ENCODE measurements at regions not wholly inside any gene's neighbourhood (a gene's known extent, or its start where the extent isn't known, plus 50 kb on each side); places are given as distances from the start of the nearest gene placed in this dataset.

DNA sequence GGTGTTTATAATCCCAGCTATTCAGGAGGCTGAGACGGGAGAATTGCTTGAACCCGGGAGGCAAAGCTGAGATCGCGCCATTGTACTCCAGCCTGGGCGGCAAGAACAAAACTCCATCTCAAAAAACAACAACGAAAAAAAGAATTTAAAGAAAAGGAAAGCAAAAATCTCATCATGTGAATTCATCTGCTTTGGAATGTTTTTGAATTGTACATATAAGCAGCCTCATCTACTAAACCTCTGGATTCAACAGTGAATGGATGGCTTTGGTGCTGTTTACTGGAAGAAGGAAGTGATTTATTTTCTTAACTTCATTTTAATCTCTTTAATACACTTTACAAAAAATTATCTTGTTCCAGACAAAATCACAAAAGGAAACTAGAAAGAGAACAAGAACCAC lies 51.8 kb upstream of the PNRC1 start:
- WGBS, 2 donors = 90% methylated on average over 6 of the region's 6 CpGs
- no peaks in the 10 kb centered on the region for H3K27me3 ChIP-seq (ENCODE audit: control insufficient read depth in 1 of 2, insufficient read depth in 2 of 2, low read length in 1 of 2)
- no peak overlapping the region for H3K27ac ChIP-seq (ENCODE audit: low read depth in 1 of 2, low read length in 2 of 2)
- no peak for DNase-seq
- intact Hi-C loops (cut with DNase I) = no loop called here
- H3K9me3 ChIP-seq (ENCODE audit: control insufficient read depth, low read length) = no peaks in the 10 kb centered on the region
- peaks cover 0 to 1% of the 10 kb centered on the region in 2 donors for H3K4me1 ChIP-seq (ENCODE audit: control insufficient read depth in 1 of 2, insufficient read depth in 2 of 2, low read length in 2 of 2)
- H3K36me3 ChIP-seq (ENCODE audit: control insufficient read depth in 1 of 2, insufficient read depth in 2 of 2, low read length in 1 of 2) = no peaks in the 10 kb centered on the region
- H3K4me3 ChIP-seq (ENCODE audit: low read length in 2 of 2) = no peak overlapping the region
- no peak for ATAC-seq (ENCODE audit: low FRiP score)

- intact Hi-C loops (cut with DNase I) = no loop called here
- H3K4me1 ChIP-seq (ENCODE audit: control insufficient read depth in 1 of 2, insufficient read depth in 2 of 2, low read length in 2 of 2) = peaks cover 0 to 1% of the 10 kb centered on the region in 2 donors
- 54 to 64% methylated on average over 2 of the region's 2 CpGs for WGBS, 2 donors
These were observed 52.8 kb upstream of the PNRC1 start for GRCh38 chr6:89027756-89028155.

DNA sequence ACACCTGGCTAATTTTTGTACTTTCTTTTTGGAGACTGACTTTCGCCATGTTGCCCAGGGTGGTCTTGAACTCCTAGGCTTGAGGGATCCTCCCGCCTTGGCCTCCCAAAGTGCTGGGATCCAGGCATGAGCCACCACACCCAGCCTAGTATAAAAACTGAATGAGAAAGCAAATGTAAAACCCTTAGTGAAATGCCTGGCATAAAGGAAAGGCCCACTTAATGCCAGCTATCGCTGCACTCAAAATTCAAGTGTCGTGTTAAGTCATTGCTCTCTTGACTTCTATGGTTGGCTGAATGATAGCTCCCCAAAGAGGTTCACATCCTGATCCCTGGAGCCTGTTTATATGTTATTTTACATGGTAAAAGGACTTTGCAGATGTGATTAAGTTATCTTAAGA lies 54.4 kb upstream of the PNRC1 start:
- intact Hi-C loops (cut with DNase I) = no loop called here
- no peaks in the 10 kb centered on the region for H3K36me3 ChIP-seq (ENCODE audit: control insufficient read depth in 1 of 2, insufficient read depth in 2 of 2, low read length in 1 of 2)
- ATAC-seq (ENCODE audit: low FRiP score) = no peak
- H3K4me1 ChIP-seq (ENCODE audit: control insufficient read depth in 1 of 2, insufficient read depth in 2 of 2, low read length in 2 of 2) = peaks cover 1 to 8% of the 10 kb centered on the region in 2 donors
- WGBS, 2 donors = 98% methylated on average over 4 of the region's 4 CpGs
- no peak for DNase-seq
- H3K27ac ChIP-seq (ENCODE audit: low read depth in 1 of 2, low read length in 2 of 2) = no peak overlapping the region
- no peaks in the 10 kb centered on the region for H3K27me3 ChIP-seq (ENCODE audit: control insufficient read depth in 1 of 2, insufficient read depth in 2 of 2, low read length in 1 of 2)
- H3K9me3 ChIP-seq (ENCODE audit: control insufficient read depth, low read length) = no peaks in the 10 kb centered on the region
- H3K4me3 ChIP-seq (ENCODE audit: low read length in 2 of 2) = no peak overlapping the region

More at GRCh38 chr6:89027756-89028155, 52.8 kb upstream of the PNRC1 start:
- Histone ChIP-seq H3K9me3 (ENCODE audit: control insufficient read depth, low read length) (no peaks in the 10 kb centered on the region), H3K36me3 (ENCODE audit: control insufficient read depth in 1 of 2, insufficient read depth in 2 of 2, low read length in 1 of 2) (no peaks in the 10 kb centered on the region), H3K27ac (ENCODE audit: low read depth in 1 of 2, low read length in 2 of 2) (no peak overlapping the region), H3K27me3 (ENCODE audit: control insufficient read depth in 1 of 2, insufficient read depth in 2 of 2, low read length in 1 of 2) (no peaks in the 10 kb centered on the region), H3K4me3 (ENCODE audit: low read length in 2 of 2) (no peak overlapping the region)
- ATAC-seq (ENCODE audit: low FRiP score) = no peak
- no peak for DNase-seq

- Histone ChIP-seq H3K36me3 (ENCODE audit: control insufficient read depth in 1 of 2, insufficient read depth in 2 of 2, low read length in 1 of 2) (no peaks in the 10 kb centered on the region), H3K4me1 (ENCODE audit: control insufficient read depth in 1 of 2, insufficient read depth in 2 of 2, low read length in 2 of 2) (peaks cover 3 to 8% of the 10 kb centered on the region in 2 donors), H3K9me3 (ENCODE audit: control insufficient read depth, low read length) (no peaks in the 10 kb centered on the region), H3K27me3 (ENCODE audit: control insufficient read depth in 1 of 2, insufficient read depth in 2 of 2, low read length in 1 of 2) (no peaks in the 10 kb centered on the region), H3K4me3 (ENCODE audit: low read length in 2 of 2) (no peak overlapping the region), H3K27ac (ENCODE audit: low read depth in 1 of 2, low read length in 2 of 2) (no peak overlapping the region)
- no peak for DNase-seq
- no peak for ATAC-seq (ENCODE audit: low FRiP score)
- intact Hi-C loops (cut with DNase I) = loop anchor here in 1 of 2 donors (2.0 kb wide), 1 partner anchor 57 kb away; no protein-coding TSS in a partner anchor
- WGBS, 2 donors = 91 to 92% methylated on average over 3 of the region's 3 CpGs
These were observed 54.9 kb upstream of the PNRC1 start for GRCh38 chr6:89025633-89026032.

DNA sequence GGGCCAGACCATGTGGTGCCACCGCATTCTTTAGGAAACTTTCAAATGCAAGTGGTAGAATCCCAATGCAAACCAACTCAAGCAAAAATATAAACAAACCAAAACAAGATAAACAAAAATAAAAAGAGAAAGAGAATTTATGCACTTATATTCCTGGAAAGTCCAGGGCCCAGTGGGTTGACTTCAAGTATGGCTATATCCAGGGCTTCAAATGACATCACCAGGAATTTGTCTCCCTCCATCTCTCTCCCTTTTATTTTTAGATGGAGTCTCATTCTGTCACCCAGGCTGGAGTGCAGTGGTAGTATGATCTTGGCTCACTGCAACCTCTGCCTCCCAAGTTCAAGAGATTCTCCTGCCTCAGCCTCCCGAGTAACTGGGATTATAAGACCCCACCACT lies 56.1 kb upstream of the PNRC1 start:
- 19 to 22% methylated on average over 2 of the region's 2 CpGs for WGBS, 2 donors
- ATAC-seq (ENCODE audit: low FRiP score) = peak; percentile 52

GRCh38 chr6:89023591-89024441 lies 56.7 kb upstream of the PNRC1 start:
- WGBS, 2 donors = 27% methylated on average over 4 of the region's 4 CpGs
- no peak overlapping the region for H3K4me3 ChIP-seq (ENCODE audit: low read length in 2 of 2)
- no peaks in the 10 kb centered on the region for H3K27me3 ChIP-seq (ENCODE audit: control insufficient read depth in 1 of 2, insufficient read depth in 2 of 2, low read length in 1 of 2)
- H3K4me1 ChIP-seq (ENCODE audit: control insufficient read depth in 1 of 2, insufficient read depth in 2 of 2, low read length in 2 of 2) = peaks cover 3 to 8% of the 10 kb centered on the region in 2 donors
- intact Hi-C loops (cut with DNase I) = loop anchor here (2.0 to 5.0 kb wide), 2 partner anchors 58 to 59 kb away; partner anchors contain the start of gene PNRC1 (in 1 of the 2)
- peak; percentile 82 for ATAC-seq (ENCODE audit: low FRiP score)
- H3K9me3 ChIP-seq (ENCODE audit: control insufficient read depth, low read length) = no peaks in the 10 kb centered on the region
- peak in 1 of 2 donors; percentile 64 for DNase-seq
- H3K36me3 ChIP-seq (ENCODE audit: control insufficient read depth in 1 of 2, insufficient read depth in 2 of 2, low read length in 1 of 2) = no peaks in the 10 kb centered on the region
- peak overlapping the region; percentile 80 to 89 for H3K27ac ChIP-seq (ENCODE audit: low read depth in 1 of 2, low read length in 2 of 2)

More for the DNA sequence above, 56.1 kb upstream of the PNRC1 start:
- no peak for DNase-seq
- H3K27ac ChIP-seq (ENCODE audit: low read depth in 1 of 2, low read length in 2 of 2) = peak overlapping the region; percentile 77 to 80
- no peaks in the 10 kb centered on the region for H3K9me3 ChIP-seq (ENCODE audit: control insufficient read depth, low read length)
- no peak overlapping the region for H3K4me3 ChIP-seq (ENCODE audit: low read length in 2 of 2)
- intact Hi-C loops (cut with DNase I) = loop anchor here (2.0 to 5.0 kb wide), 2 partner anchors 58 kb away; partner anchors contain the start of gene PNRC1 (in 1 of the 2)
- no peaks in the 10 kb centered on the region for H3K36me3 ChIP-seq (ENCODE audit: control insufficient read depth in 1 of 2, insufficient read depth in 2 of 2, low read length in 1 of 2)
- H3K27me3 ChIP-seq (ENCODE audit: control insufficient read depth in 1 of 2, insufficient read depth in 2 of 2, low read length in 1 of 2) = no peaks in the 10 kb centered on the region
- H3K4me1 ChIP-seq (ENCODE audit: control insufficient read depth in 1 of 2, insufficient read depth in 2 of 2, low read length in 2 of 2) = peaks cover 3 to 8% of the 10 kb centered on the region in 2 donors

- Histone ChIP-seq H3K36me3 (ENCODE audit: control insufficient read depth in 1 of 2, insufficient read depth in 2 of 2, low read length in 1 of 2) (no peaks in the 10 kb centered on the region), H3K4me1 (ENCODE audit: control insufficient read depth in 1 of 2, insufficient read depth in 2 of 2, low read length in 2 of 2) (peaks cover 3 to 8% of the 10 kb centered on the region in 2 donors), H3K27me3 (ENCODE audit: control insufficient read depth in 1 of 2, insufficient read depth in 2 of 2, low read length in 1 of 2) (no peaks in the 10 kb centered on the region), H3K27ac (ENCODE audit: low read depth in 1 of 2, low read length in 2 of 2) (peak overlapping the region in 1 of 2 donors; percentile 58), H3K9me3 (ENCODE audit: control insufficient read depth, low read length) (no peaks in the 10 kb centered on the region), H3K4me3 (ENCODE audit: low read length in 2 of 2) (no peak overlapping the region)
- ATAC-seq (ENCODE audit: low FRiP score) (peak; percentile 64), DNase-seq (no peak)
- intact Hi-C loops (cut with DNase I) = loop anchor here in 1 of 2 donors (5.0 kb wide), 1 partner anchor 60 kb away; the partner anchor contains the start of gene PNRC1
These were observed 57.8 kb upstream of the PNRC1 start for GRCh38 chr6:89022798-89023197.

DNA sequence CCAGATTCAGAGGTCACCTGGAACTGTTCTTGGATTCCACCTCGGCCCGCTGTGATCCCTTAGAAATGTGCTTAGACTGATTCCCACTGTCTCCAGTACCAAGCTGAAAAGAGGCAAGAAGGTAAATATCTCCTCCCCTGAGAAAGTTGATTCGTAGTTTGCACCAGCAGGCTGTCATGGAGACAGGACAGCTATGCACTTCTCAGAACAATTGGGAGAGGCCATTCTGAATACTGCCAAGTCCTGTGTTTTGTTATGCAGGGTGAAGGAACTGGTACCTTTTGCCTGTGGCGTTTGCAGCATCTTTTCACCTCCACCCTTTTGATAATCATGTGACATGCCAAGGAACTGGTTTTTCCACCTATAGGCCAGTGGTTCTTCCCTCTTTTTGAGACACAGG lies 58.2 kb upstream of the RNGTT start:
- intact Hi-C loops (cut with DNase I) = loop anchor here in 1 of 2 donors (5.0 kb wide), 1 partner anchor 61 kb away; the partner anchor contains the start of gene PNRC1
- WGBS, 2 donors = 73 to 76% methylated on average over 4 of the region's 4 CpGs
- ATAC-seq (ENCODE audit: low FRiP score) (no peak), DNase-seq (no peak)
- Histone ChIP-seq H3K27ac (ENCODE audit: low read depth in 1 of 2, low read length in 2 of 2) (peak overlapping the region in 1 of 2 donors; percentile 60), H3K27me3 (ENCODE audit: control insufficient read depth in 1 of 2, insufficient read depth in 2 of 2, low read length in 1 of 2) (no peaks in the 10 kb centered on the region), H3K4me3 (ENCODE audit: low read length in 2 of 2) (no peak overlapping the region), H3K4me1 (ENCODE audit: control insufficient read depth in 1 of 2, insufficient read depth in 2 of 2, low read length in 2 of 2) (peaks cover 3 to 8% of the 10 kb centered on the region in 2 donors), H3K9me3 (ENCODE audit: control insufficient read depth, low read length) (no peaks in the 10 kb centered on the region), H3K36me3 (ENCODE audit: control insufficient read depth in 1 of 2, insufficient read depth in 2 of 2, low read length in 1 of 2) (no peaks in the 10 kb centered on the region)

GRCh38 chr6:89015971-89016370 lies 52.6 kb upstream of the RNGTT start:
- intact Hi-C loops (cut with DNase I) = no loop called here
- Histone ChIP-seq H3K36me3 (ENCODE audit: control insufficient read depth in 1 of 2, insufficient read depth in 2 of 2, low read length in 1 of 2) (no peaks in the 10 kb centered on the region), H3K27ac (ENCODE audit: low read depth in 1 of 2, low read length in 2 of 2) (no peak overlapping the region), H3K4me1 (ENCODE audit: control insufficient read depth in 1 of 2, insufficient read depth in 2 of 2, low read length in 2 of 2) (peaks cover 0 to 1% of the 10 kb centered on the region in 2 donors), H3K4me3 (ENCODE audit: low read length in 2 of 2) (no peak overlapping the region), H3K9me3 (ENCODE audit: control insufficient read depth, low read length) (no peaks in the 10 kb centered on the region), H3K27me3 (ENCODE audit: control insufficient read depth in 1 of 2, insufficient read depth in 2 of 2, low read length in 1 of 2) (no peaks in the 10 kb centered on the region)
- 96 to 98% methylated on average over 2 of the region's 2 CpGs for WGBS, 2 donors
- ATAC-seq (ENCODE audit: low FRiP score) (no peak), DNase-seq (no peak)
